Activated CD4-positive, alpha-beta T cell treated with anti-CD3 and anti-CD28 coated beads, Interleukin-2, Interleukin-6, amounts not matched to agents 100 ng/mL and 50 ng/mL, durations not matched to agents 16 hours and 8 hours (primary cell): ENCODE measurements at regions not wholly inside any gene's neighbourhood (a gene's known extent, or its start where the extent isn't known, plus 50 kb on each side); places are given as distances from the start of the nearest gene placed in this dataset.

Source experiments
- DNase-seq: peaks from one replicate; pipeline ENCODE4 v3.0.0-alpha.2; 2020

- DNase-seq = no peak
Observed at GRCh38 chr3:10766049-10766705, 49.9 kb upstream of the SLC6A11 start.
